ENCODE measurements at regions not wholly inside any gene's neighbourhood (a gene's known extent, or its start where the extent isn't known, plus 50 kb on each side); places are given as distances from the start of the nearest gene placed in this dataset.

GRCh38 chr20:2227861-2228260, 67.9 kb upstream of the TGM3 start:
- 6% methylated on average over 2 of the region's 2 CpGs for WGBS (ENCODE audit: insufficient coverage, low coverage, missing lambda C conversion rate)
- ATAC-seq: no peak
- no peak for FAIRE-seq
- Histone ChIP-seq H3K36me3 (ENCODE audit: control insufficient read depth, insufficient read depth, low read length) (no peaks in the 10 kb centered on the region), H3K4me1 (replicated peaks in 1 of 2; ENCODE audit: control insufficient read depth in 2 of 2, insufficient read depth in 2 of 2, low read length in 2 of 2) (no peaks in the 10 kb centered on the region), H3K79me2 (ENCODE audit: control insufficient read depth, insufficient read depth, low read length) (no peaks in the 10 kb centered on the region), H4K20me1 (replicated peaks; ENCODE audit: control insufficient read depth, insufficient read depth, low read length) (no peaks in the 10 kb centered on the region), H3K4me3 (no peak overlapping the region), H3K9me1 (ENCODE audit: control insufficient read depth, insufficient read depth, low read length) (no peaks in the 10 kb centered on the region), H3K27ac (ENCODE audit: extremely low read depth, low read depth, low read length) (no peak overlapping the region), H3K4me2 (ENCODE audit: insufficient read depth, low read length) (no peak overlapping the region), H3K9ac (ENCODE audit: insufficient read depth in 1 of 2, low read depth in 2 of 2, low read length in 2 of 2) (no peak overlapping the region), H3K9me3 (replicated peaks; ENCODE audit: control insufficient read depth, insufficient read depth, low read depth, low read length) (no peaks in the 10 kb centered on the region), H3K27me3 (ENCODE audit: control insufficient read depth in 2 of 2, insufficient read depth in 2 of 2, low read length in 2 of 2) (peaks cover 3 to 4% of the 10 kb centered on the region in 2 experiments; a peak in 4 of 5 replicates), H2AFZ (ENCODE audit: low read depth, low read length) (no peak overlapping the region)
- DNase-seq (ENCODE audit: extremely low read depth in 1 of 4, low spot score in 3 of 4): no peak
- intact Hi-C loops (cut with micrococcal nuclease): no loop called here
- BruUV-seq (replicated peaks): no TSS peak
- in situ Hi-C loops (cut with MboI): no loop called here
- POLR2A ChIA-PET: no interaction called here
- CTCF ChIA-PET (ENCODE audit: low intra/inter-chr PET ratio): no interaction called here
- no peak for TF ChIP-seq TBP (optimal IDR thresholded peaks at IDR 0.05; ENCODE audit: low read depth, low read length)
- no peak for TF ChIP-seq MNT (conservative IDR thresholded peaks at IDR 0.05)
- TF ChIP-seq MAZ (CRISPR knock-in tag; conservative IDR thresholded peaks at IDR 0.05 in 1 of 2, IDR thresholded peaks at IDR 0.05 in 1 of 2): no peak
- TF ChIP-seq COPS2 (conservative IDR thresholded peaks at IDR 0.05): no peak
- no peak for TF ChIP-seq FOXK1 (CRISPR knock-in tag; IDR thresholded peaks at IDR 0.05; ENCODE audit: borderline replicate concordance)
- TF ChIP-seq ZNF274 (IDR thresholded peaks at IDR 0.05; ENCODE audit: borderline replicate concordance, low read depth, low read length): no peak
- TF ChIP-seq KHSRP (IDR thresholded peaks at IDR 0.05): no peak
- no peak for TF ChIP-seq SMAD1 (IDR thresholded peaks at IDR 0.05; ENCODE audit: low read depth, low read length, partially characterized antibody)
